Upper lobe of left lung (tissue), 4 donors: ENCODE measurements at regions not wholly inside any gene's neighbourhood (a gene's known extent, or its start where the extent isn't known, plus 50 kb on each side); places are given as distances from the start of the nearest gene placed in this dataset.

ENCODE experiments used
- CTCF ChIP-seq, 6 experiments: fragments of 450-650 bp in 4 of 6; fragments of 200-600 bp in 2 of 6; sonication (generic) in 2 of 6; IDR thresholded peaks; one replicate each; pipeline ENCODE4 v1.5.1; 2016 to 2019; ENCODE audit warnings: antibody characterized with exemption in 6 of 6
- POLR2AphosphoS5 ChIP-seq, 2 donors: sonication (generic); formaldehyde crosslinking; IDR thresholded peaks; one replicate each; pipeline ENCODE4 v1.5.1; 2017; ENCODE audit warnings: antibody characterized with exemption in 2 of 2

GRCh38 chr2:186299610-186300009, 186.4 kb upstream of the ZC3H15 start:
- TF ChIP-seq CTCF (IDR thresholded peaks at IDR 0.05), result no peak
- no peak for TF ChIP-seq POLR2AphosphoS5 (IDR thresholded peaks at IDR 0.05)
